ENCODE measurements at regions not wholly inside any gene's neighbourhood (a gene's known extent, or its start where the extent isn't known, plus 50 kb on each side); places are given as distances from the start of the nearest gene placed in this dataset.

DNA sequence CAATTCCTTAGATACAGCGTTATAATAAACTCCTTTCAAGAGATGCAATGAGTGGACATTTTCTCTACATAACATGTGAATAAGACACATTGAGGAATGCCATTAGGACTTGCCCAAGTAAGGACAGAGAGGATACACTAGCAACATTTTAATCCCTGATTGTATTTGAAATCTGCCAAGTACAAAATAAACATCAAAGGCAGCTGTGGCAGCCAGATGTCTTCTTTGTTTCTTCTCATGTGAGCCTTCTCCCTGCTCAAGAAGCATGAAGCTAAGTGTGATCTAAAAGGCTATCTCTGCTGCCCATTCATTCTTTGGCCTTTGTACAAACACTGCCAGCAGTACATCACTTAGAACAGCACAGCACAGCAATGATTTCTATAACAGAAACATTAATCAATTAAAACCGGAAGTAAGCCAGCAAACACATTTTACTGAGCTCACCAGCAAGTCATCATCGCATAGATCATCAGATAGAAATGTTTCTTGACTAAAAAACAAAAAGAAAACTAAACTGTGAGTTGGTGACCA lies 364.0 kb downstream of the CNTN6 start:
- no peak for ATAC-seq
- no peak for TF ChIP-seq ZNF8 (CRISPR knock-in tag; IDR thresholded peaks at IDR 0.05)
- TF ChIP-seq PPARA (CRISPR knock-in tag; IDR thresholded peaks at IDR 0.05; ENCODE audit: borderline replicate concordance), result no peak
- TF ChIP-seq ZFP30 (CRISPR knock-in tag; IDR thresholded peaks at IDR 0.05), result no peak
- no peak for TF ChIP-seq TOX (CRISPR knock-in tag; IDR thresholded peaks at IDR 0.05; ENCODE audit: borderline replicate concordance)
- no peak for TF ChIP-seq SNAI2 (CRISPR knock-in tag; IDR thresholded peaks at IDR 0.05)
- TF ChIP-seq ZNF70 (CRISPR knock-in tag; IDR thresholded peaks at IDR 0.05), result no peak
- no peak for TF ChIP-seq POU6F1 (CRISPR knock-in tag; IDR thresholded peaks at IDR 0.05; ENCODE audit: borderline replicate concordance, low read depth)
- no peak for TF ChIP-seq RARB (CRISPR knock-in tag; IDR thresholded peaks at IDR 0.05)
- TF ChIP-seq ZC3H10 (CRISPR knock-in tag; IDR thresholded peaks at IDR 0.05), result no peak
- no peak for TF ChIP-seq ESRRG (CRISPR knock-in tag; IDR thresholded peaks at IDR 0.05)
- TF ChIP-seq, protein P1, sequence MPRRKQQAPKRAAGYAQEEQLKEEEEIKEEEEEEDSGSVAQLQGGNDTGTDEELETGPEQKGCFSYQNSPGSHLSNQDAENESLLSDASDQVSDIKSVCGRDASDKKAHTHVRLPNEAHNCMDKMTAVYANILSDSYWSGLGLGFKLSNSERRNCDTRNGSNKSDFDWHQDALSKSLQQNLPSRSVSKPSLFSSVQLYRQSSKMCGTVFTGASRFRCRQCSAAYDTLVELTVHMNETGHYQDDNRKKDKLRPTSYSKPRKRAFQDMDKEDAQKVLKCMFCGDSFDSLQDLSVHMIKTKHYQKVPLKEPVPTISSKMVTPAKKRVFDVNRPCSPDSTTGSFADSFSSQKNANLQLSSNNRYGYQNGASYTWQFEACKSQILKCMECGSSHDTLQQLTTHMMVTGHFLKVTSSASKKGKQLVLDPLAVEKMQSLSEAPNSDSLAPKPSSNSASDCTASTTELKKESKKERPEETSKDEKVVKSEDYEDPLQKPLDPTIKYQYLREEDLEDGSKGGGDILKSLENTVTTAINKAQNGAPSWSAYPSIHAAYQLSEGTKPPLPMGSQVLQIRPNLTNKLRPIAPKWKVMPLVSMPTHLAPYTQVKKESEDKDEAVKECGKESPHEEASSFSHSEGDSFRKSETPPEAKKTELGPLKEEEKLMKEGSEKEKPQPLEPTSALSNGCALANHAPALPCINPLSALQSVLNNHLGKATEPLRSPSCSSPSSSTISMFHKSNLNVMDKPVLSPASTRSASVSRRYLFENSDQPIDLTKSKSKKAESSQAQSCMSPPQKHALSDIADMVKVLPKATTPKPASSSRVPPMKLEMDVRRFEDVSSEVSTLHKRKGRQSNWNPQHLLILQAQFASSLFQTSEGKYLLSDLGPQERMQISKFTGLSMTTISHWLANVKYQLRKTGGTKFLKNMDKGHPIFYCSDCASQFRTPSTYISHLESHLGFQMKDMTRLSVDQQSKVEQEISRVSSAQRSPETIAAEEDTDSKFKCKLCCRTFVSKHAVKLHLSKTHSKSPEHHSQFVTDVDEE (CRISPR knock-in tag; IDR thresholded peaks at IDR 0.05), result no peak
- no peak for TF ChIP-seq CREB5 (CRISPR knock-in tag; IDR thresholded peaks at IDR 0.05; ENCODE audit: low read depth)
- TF ChIP-seq, protein P2, sequence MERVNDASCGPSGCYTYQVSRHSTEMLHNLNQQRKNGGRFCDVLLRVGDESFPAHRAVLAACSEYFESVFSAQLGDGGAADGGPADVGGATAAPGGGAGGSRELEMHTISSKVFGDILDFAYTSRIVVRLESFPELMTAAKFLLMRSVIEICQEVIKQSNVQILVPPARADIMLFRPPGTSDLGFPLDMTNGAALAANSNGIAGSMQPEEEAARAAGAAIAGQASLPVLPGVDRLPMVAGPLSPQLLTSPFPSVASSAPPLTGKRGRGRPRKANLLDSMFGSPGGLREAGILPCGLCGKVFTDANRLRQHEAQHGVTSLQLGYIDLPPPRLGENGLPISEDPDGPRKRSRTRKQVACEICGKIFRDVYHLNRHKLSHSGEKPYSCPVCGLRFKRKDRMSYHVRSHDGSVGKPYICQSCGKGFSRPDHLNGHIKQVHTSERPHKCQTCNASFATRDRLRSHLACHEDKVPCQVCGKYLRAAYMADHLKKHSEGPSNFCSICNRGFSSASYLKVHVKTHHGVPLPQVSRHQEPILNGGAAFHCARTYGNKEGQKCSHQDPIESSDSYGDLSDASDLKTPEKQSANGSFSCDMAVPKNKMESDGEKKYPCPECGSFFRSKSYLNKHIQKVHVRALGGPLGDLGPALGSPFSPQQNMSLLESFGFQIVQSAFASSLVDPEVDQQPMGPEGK (CRISPR knock-in tag; IDR thresholded peaks at IDR 0.05; ENCODE audit: borderline replicate concordance), result no peak
- TF ChIP-seq ISL1 (CRISPR knock-in tag; IDR thresholded peaks at IDR 0.05), result no peak

- TF ChIP-seq, protein P1 (CRISPR knock-in tag; IDR thresholded peaks at IDR 0.05), result no peak
- TF ChIP-seq CSDC2 (CRISPR knock-in tag; IDR thresholded peaks at IDR 0.05) (no peak), ZFP30 (CRISPR knock-in tag; IDR thresholded peaks at IDR 0.05) (no peak), RARB (CRISPR knock-in tag; IDR thresholded peaks at IDR 0.05) (no peak), ZC3H10 (CRISPR knock-in tag; IDR thresholded peaks at IDR 0.05) (no peak), ZFP3 (CRISPR knock-in tag; IDR thresholded peaks at IDR 0.05) (no peak), ESRRG (CRISPR knock-in tag; IDR thresholded peaks at IDR 0.05) (no peak), ZNF8 (CRISPR knock-in tag; IDR thresholded peaks at IDR 0.05) (no peak), TOX (CRISPR knock-in tag; IDR thresholded peaks at IDR 0.05; ENCODE audit: borderline replicate concordance) (no peak), ISL1 (CRISPR knock-in tag; IDR thresholded peaks at IDR 0.05) (no peak), TCF4 (CRISPR knock-in tag; IDR thresholded peaks at IDR 0.05; ENCODE audit: borderline replicate concordance) (no peak), CREB5 (CRISPR knock-in tag; IDR thresholded peaks at IDR 0.05; ENCODE audit: low read depth) (no peak), OSR1 (CRISPR knock-in tag; IDR thresholded peaks at IDR 0.05) (no peak), BACH2 (CRISPR knock-in tag; IDR thresholded peaks at IDR 0.05; ENCODE audit: borderline replicate concordance) (no peak), ZNF565 (CRISPR knock-in tag; conservative IDR thresholded peaks at IDR 0.05; ENCODE audit: low read depth) (no peak), ZNF70 (CRISPR knock-in tag; IDR thresholded peaks at IDR 0.05) (no peak), SNAI2 (CRISPR knock-in tag; IDR thresholded peaks at IDR 0.05) (no peak), GLIS3 (CRISPR knock-in tag; IDR thresholded peaks at IDR 0.05) (no peak)
- TF ChIP-seq, protein P3, sequence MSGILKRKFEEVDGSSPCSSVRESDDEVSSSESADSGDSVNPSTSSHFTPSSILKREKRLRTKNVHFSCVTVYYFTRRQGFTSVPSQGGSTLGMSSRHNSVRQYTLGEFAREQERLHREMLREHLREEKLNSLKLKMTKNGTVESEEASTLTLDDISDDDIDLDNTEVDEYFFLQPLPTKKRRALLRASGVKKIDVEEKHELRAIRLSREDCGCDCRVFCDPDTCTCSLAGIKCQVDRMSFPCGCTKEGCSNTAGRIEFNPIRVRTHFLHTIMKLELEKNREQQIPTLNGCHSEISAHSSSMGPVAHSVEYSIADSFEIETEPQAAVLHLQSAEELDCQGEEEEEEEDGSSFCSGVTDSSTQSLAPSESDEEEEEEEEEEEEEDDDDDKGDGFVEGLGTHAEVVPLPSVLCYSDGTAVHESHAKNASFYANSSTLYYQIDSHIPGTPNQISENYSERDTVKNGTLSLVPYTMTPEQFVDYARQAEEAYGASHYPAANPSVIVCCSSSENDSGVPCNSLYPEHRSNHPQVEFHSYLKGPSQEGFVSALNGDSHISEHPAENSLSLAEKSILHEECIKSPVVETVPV (CRISPR knock-in tag; IDR thresholded peaks at IDR 0.05), result no peak
- TF ChIP-seq, protein P2 (CRISPR knock-in tag; IDR thresholded peaks at IDR 0.05; ENCODE audit: borderline replicate concordance), result no peak
- no peak for ATAC-seq
Measured at GRCh38 chr3:1462371-1462770, 369.5 kb downstream of the CNTN6 start.

All from SK-N-SH treated with all-trans-retinoic acid at 6 μM for 48 hours (cell line).